HuH-7.5 (cell line): ENCODE measurements at regions not wholly inside any gene's neighbourhood (a gene's known extent, or its start where the extent isn't known, plus 50 kb on each side); places are given as distances from the start of the nearest gene placed in this dataset.
"Not testable (repeated sequence)": the region's sequence is repeated elsewhere in the genome, so short reads cannot be mapped to it uniquely, and the experiment has no call there.

ENCODE experiments used
- DNase-seq: peaks from one replicate; pipeline ENCODE4 v3.0.0; 2011; ENCODE audit warnings: low spot score

GRCh38 chr11:129637983-129638776 is 177.5 kb upstream of the TMEM45B start:
- DNase-seq, result no peak

GRCh38 chr11:129639300-129639699 is 176.3 kb upstream of the TMEM45B start:
- no peak for DNase-seq

GRCh38 chr11:129640671-129641070 is 175.0 kb upstream of the TMEM45B start:
- no peak for DNase-seq

DNA sequence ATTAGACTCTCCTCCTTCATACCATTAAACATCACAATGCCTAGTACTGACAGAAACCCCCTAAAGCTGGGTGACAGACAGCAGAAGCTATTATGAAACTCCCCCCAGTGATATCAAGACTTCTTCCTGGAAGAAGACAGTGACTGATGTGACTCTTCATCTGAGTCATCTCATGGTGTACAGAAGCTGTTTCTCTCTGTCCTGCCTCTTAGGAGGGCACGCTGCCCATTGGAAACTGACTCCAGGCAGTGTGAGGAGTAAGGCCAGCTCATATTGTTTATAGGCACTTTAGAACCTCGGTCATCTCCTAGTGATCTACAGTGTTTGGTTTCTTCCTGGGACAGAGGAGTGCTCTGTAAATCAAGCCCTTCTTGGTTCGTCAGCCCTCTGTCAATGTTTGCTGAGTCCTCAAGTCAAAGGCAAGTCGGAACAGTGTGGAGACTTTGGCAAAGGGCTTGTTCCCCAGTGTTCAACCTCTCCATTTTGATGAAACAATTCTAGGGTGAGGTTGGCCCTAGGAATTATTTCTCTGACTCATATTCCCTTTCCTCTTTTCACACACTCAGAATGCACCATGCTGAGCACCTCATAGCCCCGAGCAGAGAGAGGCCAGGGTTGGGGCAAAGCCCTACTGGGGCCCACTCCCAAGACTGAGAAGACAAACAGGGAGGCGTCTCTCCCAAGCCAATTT is 172.5 kb upstream of the TMEM45B start:
- DNase-seq, result no peak

GRCh38 chr11:129644326-129644725 is 171.3 kb upstream of the TMEM45B start:
- no peak for DNase-seq

- no peak for DNase-seq
Measured at GRCh38 chr11:129645943-129646342, 169.7 kb upstream of the TMEM45B start.

DNA sequence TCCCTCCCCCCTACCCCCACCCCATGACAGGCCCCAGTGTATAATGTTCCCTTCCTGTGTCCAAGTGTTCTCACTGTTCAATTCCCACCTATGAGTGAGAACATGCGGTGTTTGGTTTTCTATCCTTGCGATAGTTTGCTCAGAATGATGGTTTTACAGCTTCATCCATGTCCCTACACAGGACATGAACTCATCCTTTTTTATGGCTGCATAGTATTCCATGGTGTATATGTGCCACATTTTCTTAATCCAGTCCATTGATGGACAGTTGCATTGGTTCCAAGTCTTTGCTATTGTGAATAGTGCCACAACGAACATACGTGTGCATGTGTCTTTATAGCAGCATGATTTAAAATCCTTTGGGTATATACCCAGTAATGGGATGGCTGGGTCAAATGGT is 165.6 kb upstream of the TMEM45B start:
- not testable (repeated sequence) for DNase-seq

DNA sequence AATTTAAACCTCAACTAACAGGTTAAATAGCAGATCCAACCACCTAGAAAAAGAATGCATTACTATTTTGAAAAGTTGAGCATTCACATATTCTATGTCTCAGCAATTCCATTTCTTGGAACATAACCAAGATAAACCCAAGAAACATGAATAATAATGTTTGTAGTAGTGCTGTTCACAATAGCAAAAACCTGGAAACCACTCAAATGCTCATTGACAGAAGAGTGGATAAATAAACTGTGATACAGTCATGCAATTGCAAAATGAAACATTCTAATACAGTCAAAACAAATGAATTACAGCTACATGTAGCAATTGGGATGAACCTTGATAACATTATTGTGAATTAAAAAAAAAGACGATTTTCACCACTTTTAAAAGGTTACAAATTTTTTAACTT is 162.8 kb upstream of the TMEM45B start:
- DNase-seq, result no peak

- DNase-seq, result no peak
Measured at GRCh38 chr11:129655247-129655832, 160.3 kb upstream of the TMEM45B start.

GRCh38 chr11:129657866-129658525 is 157.7 kb upstream of the TMEM45B start:
- no peak for DNase-seq

GRCh38 chr11:129658526-129658867 is 157.2 kb upstream of the TMEM45B start:
- DNase-seq, result no peak

GRCh38 chr11:129680907-129681306 is 134.7 kb upstream of the TMEM45B start:
- no peak for DNase-seq

DNA sequence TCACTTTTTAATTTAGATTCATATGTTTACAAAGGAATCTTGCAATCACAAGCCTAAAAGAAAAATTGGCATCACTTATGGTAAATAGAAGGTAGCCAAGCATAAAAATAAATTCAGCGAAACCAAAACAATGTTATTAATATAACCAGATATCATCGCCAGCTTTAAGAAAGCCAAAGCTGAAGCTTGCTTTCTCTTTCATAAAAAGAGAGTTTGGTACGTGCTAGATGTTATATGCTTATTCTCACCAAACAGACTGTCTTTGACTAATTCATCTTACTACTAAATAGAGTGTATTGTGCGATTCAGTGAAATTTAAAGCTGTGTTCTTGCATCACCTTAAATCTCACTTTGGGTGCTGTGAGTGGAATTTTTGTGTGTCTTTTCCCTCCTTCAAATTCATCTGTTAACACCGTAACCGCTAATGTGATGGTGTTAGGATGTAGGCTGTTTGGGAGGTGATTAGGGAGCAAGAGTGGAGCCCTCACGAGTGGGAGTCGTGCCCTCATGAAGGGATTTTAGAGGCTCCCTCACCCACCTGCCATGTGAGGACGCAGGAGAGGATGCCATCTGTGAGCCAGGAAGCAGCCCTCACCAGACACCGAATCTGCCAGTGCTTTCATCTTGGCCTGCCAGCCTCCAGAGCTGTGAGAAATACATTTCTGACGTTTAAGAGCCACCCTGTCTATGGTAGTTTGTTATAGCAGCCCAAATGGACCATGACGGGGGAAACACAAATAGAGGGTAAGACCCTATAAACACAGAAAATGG is 134.1 kb upstream of the TMEM45B start:
- no peak for DNase-seq

DNA sequence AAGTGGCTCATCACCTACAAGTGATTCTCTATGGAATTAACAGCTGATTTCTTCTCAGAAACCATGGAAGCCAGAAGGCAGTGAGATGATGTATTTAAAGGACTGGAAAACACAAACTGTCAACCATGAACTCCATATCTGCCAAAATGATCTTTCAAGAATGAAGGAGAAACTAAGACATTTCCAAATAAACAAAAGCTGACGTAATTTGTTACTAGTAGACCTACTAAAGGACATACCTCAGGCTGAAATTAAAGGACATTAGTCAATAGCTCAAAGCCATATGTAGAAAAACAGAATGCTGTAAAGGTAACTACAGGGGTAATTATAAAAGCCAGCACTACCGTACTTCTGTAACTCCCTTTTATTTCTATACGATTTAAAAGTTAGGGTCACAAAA is 129.4 kb upstream of the TMEM45B start:
- no peak for DNase-seq

DNA sequence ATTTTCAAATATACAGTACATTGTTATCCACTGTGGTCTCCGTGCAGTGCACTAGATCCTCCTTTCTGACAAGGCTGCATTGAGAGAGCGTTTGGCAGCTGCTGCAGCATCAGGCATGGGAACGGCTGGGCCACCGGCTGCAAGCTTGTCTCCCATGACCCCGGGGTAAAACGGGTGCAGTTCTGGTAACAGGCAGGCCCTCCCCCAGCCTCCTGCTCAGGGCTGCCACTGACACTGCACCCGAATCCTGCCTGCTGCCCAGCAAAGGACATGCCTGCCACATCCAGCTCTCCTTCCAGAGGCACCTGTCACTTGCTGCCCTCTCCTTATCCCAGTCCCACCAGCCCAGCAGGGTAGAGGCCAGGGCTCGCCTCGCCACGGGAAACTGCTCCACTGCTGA is 124.5 kb upstream of the TMEM45B start:
- DNase-seq, result no peak

- DNase-seq, result no peak
Measured at GRCh38 chr11:129694538-129694937, 121.1 kb upstream of the TMEM45B start.

DNA sequence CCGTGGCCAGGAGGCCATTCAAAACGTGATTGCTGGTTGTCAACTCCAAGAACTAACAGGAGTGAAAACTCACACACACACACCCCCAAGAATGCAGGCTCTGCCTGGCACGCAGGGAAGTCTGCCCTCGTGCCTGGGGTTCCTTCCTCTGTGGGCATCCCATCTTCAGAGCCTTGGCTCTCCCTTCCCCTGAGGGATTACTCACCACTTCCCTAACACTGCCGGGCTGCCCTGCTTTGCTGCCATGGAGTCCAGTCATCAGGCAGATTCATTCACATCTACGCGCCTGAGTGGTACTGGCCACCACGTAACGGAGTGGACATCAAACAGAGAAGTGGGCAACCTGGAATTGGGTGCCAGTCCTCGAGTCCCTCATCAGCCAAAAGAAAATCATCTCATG is 120.7 kb upstream of the TMEM45B start:
- DNase-seq, result no peak

- DNase-seq, result peak; percentile 16
Measured at GRCh38 chr11:129695571-129696308, 119.9 kb upstream of the TMEM45B start.

DNA sequence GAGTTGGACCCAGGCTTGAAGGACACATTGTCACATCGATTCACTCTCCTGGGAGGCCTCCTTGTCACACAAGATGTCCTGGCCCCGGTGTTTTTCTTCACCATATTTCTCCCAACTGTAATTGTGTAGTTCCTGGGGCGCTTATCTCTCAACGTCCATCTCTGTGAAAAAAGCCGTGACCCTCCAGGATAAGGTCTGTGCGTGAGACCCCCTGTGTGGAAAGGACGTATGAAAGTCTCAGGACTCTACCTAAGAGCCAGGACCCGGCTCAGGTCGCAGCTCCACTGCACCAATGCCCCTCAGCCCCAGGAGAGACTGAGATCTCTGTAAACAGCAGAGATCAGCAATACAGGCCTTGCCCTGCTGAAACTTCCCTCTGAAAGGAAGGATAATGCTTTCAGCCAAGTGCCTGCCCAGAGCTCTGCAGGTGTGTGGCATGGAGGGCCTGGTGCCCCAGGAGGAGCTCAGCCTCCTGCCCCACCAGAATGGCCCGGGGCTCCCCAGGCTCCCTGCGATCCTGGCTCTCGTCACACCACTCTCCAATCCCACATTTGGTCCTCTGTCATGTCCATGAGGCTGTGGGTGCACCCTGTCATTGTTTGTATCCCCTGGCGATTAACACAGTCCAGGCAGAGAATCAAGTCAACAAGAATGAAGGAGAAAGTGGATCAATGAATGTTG is 119.2 kb upstream of the TMEM45B start:
- no peak for DNase-seq

GRCh38 chr11:129698212-129698611 is 117.4 kb upstream of the TMEM45B start:
- DNase-seq, result no peak
